CD14-positive monocyte (primary cell): ENCODE measurements at regions not wholly inside any gene's neighbourhood (a gene's known extent, or its start where the extent isn't known, plus 50 kb on each side); places are given as distances from the start of the nearest gene placed in this dataset.

ENCODE experiments used
- DNase-seq, 3 donors: peaks; one replicate each; pipeline ENCODE4 v3.0.0-alpha.2; 2011 to 2022
- H2AFZ ChIP-seq: 2 replicates; pipeline ENCODE4 v1.6.0; 2012; ENCODE audit warnings: mild to moderate bottlenecking, low read depth, low read length, inconsistent platforms; ENCODE audit not compliant: insufficient read depth, poor library complexity, severe bottlenecking
- H3K27ac ChIP-seq, 2 donors: 1 replicate in 1 of 2; 2 replicates in 1 of 2; pipeline ENCODE4 v1.5.1; 2012 to 2013; ENCODE audit warnings: low read length in 2 of 2, control low read depth in 1 of 2, inconsistent platforms in 1 of 2, low read depth in 1 of 2, mild to moderate bottlenecking in 1 of 2
- H3K27me3 ChIP-seq, 2 donors: one replicate each; pipeline versions ENCODE4 v1.6.0 to v1.6.1; 2011 to 2013; ENCODE audit warnings: low read length in 2 of 2; ENCODE audit not compliant: control insufficient read depth in 2 of 2, insufficient read depth in 2 of 2
- H3K36me3 ChIP-seq, 2 donors: replicated peaks in 1 of 2; 1 replicate in 1 of 2; 2 replicates in 1 of 2; pipeline versions ENCODE4 v1.5.1 to v1.6.1; 2012 to 2013; ENCODE audit warnings: low read length in 2 of 2, control low read depth in 1 of 2, inconsistent platforms in 1 of 2, mild to moderate bottlenecking in 1 of 2; ENCODE audit not compliant: insufficient read depth in 2 of 2, control insufficient read depth in 1 of 2
- H3K4me1 ChIP-seq, 2 donors: 1 replicate in 1 of 2; 2 replicates in 1 of 2; pipeline versions ENCODE4 v1.5.1 to v1.6.1; 2012 to 2013; ENCODE audit warnings: low read length in 2 of 2, control low read depth in 1 of 2, inconsistent platforms in 1 of 2, mild to moderate bottlenecking in 1 of 2, moderate library complexity in 1 of 2; ENCODE audit not compliant: insufficient read depth in 2 of 2, control insufficient read depth in 1 of 2
- H3K4me2 ChIP-seq: replicated peaks from 2 replicates; pipeline ENCODE3; 2012; ENCODE audit warnings: low read length, moderate library complexity, mild to moderate bottlenecking; ENCODE audit not compliant: poor library complexity, severe bottlenecking; ENCODE audit errors: extremely low read depth
- H3K4me3 ChIP-seq, 3 experiments: fragments of 200-600 bp in 1 of 3; sonication (generic) in 1 of 3; replicated peaks in 1 of 3; 1 replicate in 2 of 3; 2 replicates in 1 of 3; pipeline ENCODE4 v1.5.1; 2011 to 2013; ENCODE audit warnings: low read length in 3 of 3, mild to moderate bottlenecking in 3 of 3, control low read depth in 2 of 3, low read depth in 2 of 3, inconsistent platforms in 1 of 3, moderate library complexity in 1 of 3
- H3K79me2 ChIP-seq: 2 replicates; pipeline ENCODE4 v1.6.0; 2012; ENCODE audit warnings: mild to moderate bottlenecking, control low read depth, inconsistent platforms, low read length, moderate library complexity; ENCODE audit not compliant: insufficient read depth
- H3K9ac ChIP-seq: 2 replicates; pipeline ENCODE4 v1.6.0; 2017; ENCODE audit warnings: low read length, mild to moderate bottlenecking; ENCODE audit not compliant: insufficient read depth, poor library complexity, severe bottlenecking
- H3K9me3 ChIP-seq, 2 donors: replicated peaks in 1 of 2; 1 replicate in 1 of 2; 2 replicates in 1 of 2; pipeline versions ENCODE4 v1.5.1 to v1.6.1; 2012 to 2013; ENCODE audit warnings: low read length in 2 of 2, control low read depth in 1 of 2; ENCODE audit not compliant: control insufficient read depth in 1 of 2, insufficient read depth in 1 of 2
- H4K20me1 ChIP-seq: 2 replicates; pipeline ENCODE4 v1.6.0; 2012; ENCODE audit warnings: mild to moderate bottlenecking, low read length, control low read depth, moderate library complexity; ENCODE audit not compliant: insufficient read depth
- H3K27ac Mint-ChIP-seq, 7 donors: one replicate each; pipeline ENCODE4 v1.8.0; 2020; ENCODE audit warnings: mild to moderate bottlenecking in 7 of 7, mixed read lengths in 7 of 7, moderate library complexity in 6 of 7, inconsistent platforms in 2 of 7
- H3K27me3 Mint-ChIP-seq, 3 donors: one replicate each; pipeline ENCODE4 v1.8.0; 2021 to 2022; ENCODE audit warnings: low read depth in 3 of 3, mild to moderate bottlenecking in 3 of 3, mixed read lengths in 3 of 3, moderate library complexity in 3 of 3, inconsistent platforms in 1 of 3
- H3K36me3 Mint-ChIP-seq, 2 donors: one replicate each; pipeline ENCODE4 v1.8.0; 2020; ENCODE audit warnings: mixed read lengths in 2 of 2, inconsistent platforms in 1 of 2, mild to moderate bottlenecking in 1 of 2
- H3K4me1 Mint-ChIP-seq: one replicate; pipeline ENCODE4 v1.8.0; 2020; ENCODE audit warnings: mild to moderate bottlenecking, mixed read lengths
- H3K4me3 Mint-ChIP-seq, 2 donors: one replicate each; pipeline ENCODE4 v1.8.0; 2020; ENCODE audit warnings: mild to moderate bottlenecking in 2 of 2, mixed read lengths in 2 of 2, moderate library complexity in 1 of 2
- H3K9me3 Mint-ChIP-seq, 7 donors: one replicate each; pipeline ENCODE4 v1.8.0; 2020 to 2022; ENCODE audit warnings: mixed read lengths in 7 of 7, mild to moderate bottlenecking in 6 of 7, moderate library complexity in 6 of 7, inconsistent platforms in 2 of 7
- CTCF ChIP-seq: fragments of 200-600 bp; IDR thresholded peaks from one replicate; pipeline ENCODE4 v1.8.0; 2022; ENCODE audit warnings: antibody characterized with exemption, mild to moderate bottlenecking
- WGBS: methylation state at CpG from one replicate; pipeline ENCODE4 v1.1.5; 2013; ENCODE audit warnings: missing lambda C conversion rate; ENCODE audit not compliant: insufficient coverage; 5-methylcytosine and 5-hydroxymethylcytosine counted together
- intact Hi-C, 2 donors: fragments of 100-400 bp; cut with micrococcal nuclease; formaldehyde crosslinking; loops; one replicate each; pipeline versions ENCODE4 v1.15.0 to v1.15.1; 2023

GRCh38 chr3:31461426-31461825 is 71.3 kb upstream of the STT3B start:
- Histone ChIP-seq H3K9ac (no peak overlapping the region), H4K20me1 (no peaks in the 10 kb centered on the region), H3K4me1 (peaks cover 9 to 12% of the 10 kb centered on the region in 2 donors), H3K36me3 (no peaks in the 10 kb centered on the region), H2AFZ (peak overlapping the region; percentile 45), H3K27ac (no peak overlapping the region), H3K9me3 (no peaks in the 10 kb centered on the region), H3K4me2 (no peak overlapping the region), H3K27me3 (no peaks in the 10 kb centered on the region), H3K4me3 (no peak overlapping the region), H3K79me2 (no peaks in the 10 kb centered on the region)
- Mint-ChIP-seq H3K27ac (no peak overlapping the region), H3K36me3 (no peaks in the 10 kb centered on the region), H3K9me3 (peaks cover 0 to 2% (median 0%) of the 10 kb centered on the region in 7 donors), H3K27me3 (peaks cover 2 to 5% (median 4%) of the 10 kb centered on the region in 3 donors), H3K4me3 (no peak overlapping the region), H3K4me1 (peaks cover 14% of the 10 kb centered on the region)
- intact Hi-C loops: no loop called here
- WGBS: no CpG with 5 or more reads among the region's 2 CpGs
- no peak for TF ChIP-seq CTCF
- DNase-seq: no peak

GRCh38 chr3:31462050-31462569 is 70.6 kb upstream of the STT3B start:
- DNase-seq: peak; percentile 23 to 40 (median 31)
- H2AFZ ChIP-seq: peak overlapping the region; percentile 45
- peaks cover 8 to 9% of the 10 kb centered on the region in 2 donors for H3K4me1 ChIP-seq
- intact Hi-C loops: no loop called here
- H3K4me3 ChIP-seq: peak overlapping the region in 1 of 3 experiments; percentile 24
- no peaks in the 10 kb centered on the region for H3K27me3 ChIP-seq
- no peak overlapping the region for H3K27ac ChIP-seq
- Mint-ChIP-seq H3K27me3 (peaks cover 2 to 5% (median 3%) of the 10 kb centered on the region in 3 donors), H3K36me3 (no peaks in the 10 kb centered on the region), H3K4me3 (peak overlapping the region in 1 of 2 donors; percentile 63), H3K27ac (peak overlapping the region in 3 of 7 donors; percentile 0 to 60 (median 54)), H3K9me3 (peaks cover 0 to 2% (median 0%) of the 10 kb centered on the region in 7 donors), H3K4me1 (peaks cover 11% of the 10 kb centered on the region)
- H3K4me2 ChIP-seq: peak overlapping the region; percentile 15
- H4K20me1 ChIP-seq: no peaks in the 10 kb centered on the region
- peak; percentile 47 for TF ChIP-seq CTCF
- H3K79me2 ChIP-seq: no peaks in the 10 kb centered on the region
- no peak overlapping the region for H3K9ac ChIP-seq
- H3K9me3 ChIP-seq: no peaks in the 10 kb centered on the region
- H3K36me3 ChIP-seq: no peaks in the 10 kb centered on the region
- 0% methylated on average over 1 of the region's 4 CpGs for WGBS
